HG03457 (cell line): ENCODE measurements at regions not wholly inside any gene's neighbourhood (a gene's known extent, or its start where the extent isn't known, plus 50 kb on each side); places are given as distances from the start of the nearest gene placed in this dataset.

Experiments used
- ATAC-seq: cut with Tn5 transposase; IDR thresholded peaks from one replicate; pipeline ENCODE4 v1.9.1; 2021; ENCODE audit warnings: moderate number of reproducible peaks; ENCODE audit not compliant: unreplicated experiment

- no peak for ATAC-seq
These were observed 230.4 kb upstream of the SPRED2 start for GRCh38 chr2:65662654-65663432.

GRCh38 chr2:65661980-65662653 lies 229.7 kb upstream of the SPRED2 start:
- ATAC-seq, result no peak

- no peak for ATAC-seq
These were observed 227.9 kb upstream of the SPRED2 start for GRCh38 chr2:65660340-65660739.

- no peak for ATAC-seq
These were observed 226.5 kb upstream of the SPRED2 start for GRCh38 chr2:65658881-65659280.

GRCh38 chr2:65658266-65658665 lies 225.9 kb upstream of the SPRED2 start:
- ATAC-seq, result no peak

GRCh38 chr2:65656160-65656718 lies 223.8 kb upstream of the SPRED2 start:
- no peak for ATAC-seq

GRCh38 chr2:65655000-65655399 lies 222.6 kb upstream of the SPRED2 start:
- ATAC-seq, result no peak

GRCh38 chr2:65654496-65654895 lies 222.1 kb upstream of the SPRED2 start:
- ATAC-seq, result no peak

- no peak for ATAC-seq
These were observed 219.7 kb upstream of the SPRED2 start for GRCh38 chr2:65652066-65652465.

GRCh38 chr2:65649811-65650589 lies 217.6 kb upstream of the SPRED2 start:
- ATAC-seq, result no peak

GRCh38 chr2:65647249-65647842 lies 214.9 kb upstream of the SPRED2 start:
- no peak for ATAC-seq

GRCh38 chr2:65640793-65641103 lies 208.3 kb upstream of the SPRED2 start:
- ATAC-seq, result no peak

GRCh38 chr2:65639156-65639864 lies 206.9 kb upstream of the SPRED2 start:
- no peak for ATAC-seq

- ATAC-seq, result no peak
These were observed 206.0 kb upstream of the SPRED2 start for GRCh38 chr2:65638443-65638842.

GRCh38 chr2:65636813-65637483 lies 204.5 kb upstream of the SPRED2 start:
- ATAC-seq, result no peak

- ATAC-seq, result no peak
These were observed 203.6 kb upstream of the SPRED2 start for GRCh38 chr2:65636024-65636423.

- no peak for ATAC-seq
These were observed 201.9 kb upstream of the SPRED2 start for GRCh38 chr2:65634304-65634703.

GRCh38 chr2:65630643-65631042 lies 198.2 kb upstream of the SPRED2 start:
- ATAC-seq, result no peak

GRCh38 chr2:65628156-65628555 lies 195.8 kb upstream of the SPRED2 start:
- ATAC-seq, result no peak

- ATAC-seq, result no peak
These were observed 194.4 kb upstream of the SPRED2 start for GRCh38 chr2:65626831-65627230.
